Fibroblast of skin of back (primary cell): ENCODE measurements at regions not wholly inside any gene's neighbourhood (a gene's known extent, or its start where the extent isn't known, plus 50 kb on each side); places are given as distances from the start of the nearest gene placed in this dataset.

Source experiments
- DNase-seq: peaks from one replicate; pipeline ENCODE4 v3.0.0-alpha.2; 2013

GRCh38 chr2:129765326-129765677 lies 214.2 kb upstream of the RAB6C start:
- DNase-seq: no peak

- DNase-seq: peak; percentile 3
Measured at GRCh38 chr2:129765678-129766351, 213.7 kb upstream of the RAB6C start.

DNA sequence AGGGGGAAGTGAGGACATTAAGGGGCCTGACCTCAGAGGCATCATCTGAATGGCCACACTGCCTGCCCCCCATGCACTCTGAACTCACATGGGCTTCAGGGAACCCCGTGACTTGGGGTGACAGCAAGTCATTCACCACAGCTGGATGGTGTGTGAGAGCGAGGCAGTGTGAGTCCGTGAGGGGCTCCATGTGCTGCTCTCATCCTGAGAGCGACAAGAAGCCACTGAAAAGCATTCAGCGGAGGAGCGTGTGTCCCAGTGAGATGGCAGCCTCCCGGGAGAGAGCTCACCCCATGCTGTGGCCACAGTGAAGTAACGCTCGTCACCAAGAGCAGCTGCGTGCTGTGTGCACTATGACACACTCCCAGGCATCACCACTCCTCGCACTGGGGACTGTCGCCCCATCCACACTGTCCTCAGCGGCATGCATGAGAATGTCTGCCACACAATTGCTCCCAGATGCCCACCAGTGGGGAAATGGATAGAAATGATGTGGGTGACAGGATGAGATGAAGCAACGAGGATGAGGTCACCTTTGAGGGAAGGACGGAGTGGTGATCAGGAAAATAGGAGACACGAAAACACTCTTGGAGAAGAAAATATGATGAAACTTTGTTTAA lies 213.0 kb upstream of the RAB6C start:
- DNase-seq: peak; percentile 24

- DNase-seq: no peak
Measured at GRCh38 chr2:129767346-129768035, 212.0 kb upstream of the RAB6C start.

- DNase-seq: no peak
Measured at GRCh38 chr2:129768036-129768386, 211.5 kb upstream of the RAB6C start.

- no peak for DNase-seq
Measured at GRCh38 chr2:129768485-129769184, 210.8 kb upstream of the RAB6C start.

GRCh38 chr2:129769185-129769991 lies 210.1 kb upstream of the RAB6C start:
- DNase-seq: no peak

GRCh38 chr2:129771418-129772189 lies 207.9 kb upstream of the RAB6C start:
- DNase-seq: no peak

GRCh38 chr2:129772190-129772579 lies 207.3 kb upstream of the RAB6C start:
- DNase-seq: no peak

- no peak for DNase-seq
Measured at GRCh38 chr2:129775952-129776653, 203.4 kb upstream of the RAB6C start.

GRCh38 chr2:129777146-129777545 lies 202.3 kb upstream of the RAB6C start:
- no peak for DNase-seq

DNA sequence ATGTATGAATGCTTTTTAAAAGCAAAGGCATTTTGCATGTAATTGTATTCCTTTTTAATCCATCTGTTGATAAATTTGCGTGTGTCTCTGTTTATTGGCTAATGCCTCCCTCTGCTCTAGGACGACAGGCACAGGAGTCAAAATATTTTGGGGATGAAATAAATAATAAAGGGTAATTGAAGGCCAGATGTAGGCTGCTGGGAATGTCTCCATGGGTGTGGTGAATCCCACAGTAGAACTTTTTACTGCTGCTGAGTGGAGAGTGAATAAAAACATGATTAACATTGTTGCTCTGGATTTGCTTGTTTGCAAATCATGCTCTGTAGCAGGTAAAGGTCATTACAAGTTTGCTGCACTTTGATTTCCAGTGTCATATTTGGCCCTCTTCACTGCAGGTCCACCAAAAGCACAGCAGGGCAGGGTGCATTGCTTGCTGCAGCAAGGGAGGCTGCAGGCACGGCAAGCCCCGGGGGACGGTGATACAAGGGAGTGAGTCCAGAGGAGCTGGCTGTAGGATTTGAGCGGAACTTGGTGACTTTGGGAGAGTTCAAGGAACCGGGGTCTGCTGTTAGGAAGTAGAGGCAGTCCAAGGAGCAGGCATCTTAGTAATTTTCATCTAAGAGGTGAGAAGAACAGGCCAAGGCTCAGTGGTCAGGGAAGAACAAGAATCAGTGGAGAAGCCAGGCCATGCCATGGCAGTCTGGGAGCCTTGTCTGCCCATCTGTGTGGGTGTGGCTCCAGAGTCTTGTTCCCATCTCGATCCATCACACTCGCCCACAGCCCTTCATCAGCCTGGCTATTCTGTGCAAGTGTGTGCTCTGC lies 201.5 kb upstream of the RAB6C start:
- DNase-seq: no peak

DNA sequence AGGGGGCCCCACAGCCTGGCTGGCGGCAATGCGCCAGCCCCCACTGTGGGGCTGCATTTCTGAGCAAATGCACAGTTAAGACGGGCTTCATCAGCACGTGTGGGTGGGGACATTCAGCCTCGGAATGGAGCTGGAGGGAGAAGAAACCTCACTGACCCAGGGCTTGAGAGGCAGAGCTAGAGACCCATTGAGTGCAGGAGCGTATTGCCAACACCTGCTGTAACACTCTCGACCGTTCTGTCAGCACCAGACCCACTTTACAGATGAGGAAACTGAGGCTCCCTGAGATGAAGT lies 200.9 kb upstream of the RAB6C start:
- DNase-seq: no peak

GRCh38 chr2:129779783-129780182 lies 199.7 kb upstream of the RAB6C start:
- DNase-seq: no peak

DNA sequence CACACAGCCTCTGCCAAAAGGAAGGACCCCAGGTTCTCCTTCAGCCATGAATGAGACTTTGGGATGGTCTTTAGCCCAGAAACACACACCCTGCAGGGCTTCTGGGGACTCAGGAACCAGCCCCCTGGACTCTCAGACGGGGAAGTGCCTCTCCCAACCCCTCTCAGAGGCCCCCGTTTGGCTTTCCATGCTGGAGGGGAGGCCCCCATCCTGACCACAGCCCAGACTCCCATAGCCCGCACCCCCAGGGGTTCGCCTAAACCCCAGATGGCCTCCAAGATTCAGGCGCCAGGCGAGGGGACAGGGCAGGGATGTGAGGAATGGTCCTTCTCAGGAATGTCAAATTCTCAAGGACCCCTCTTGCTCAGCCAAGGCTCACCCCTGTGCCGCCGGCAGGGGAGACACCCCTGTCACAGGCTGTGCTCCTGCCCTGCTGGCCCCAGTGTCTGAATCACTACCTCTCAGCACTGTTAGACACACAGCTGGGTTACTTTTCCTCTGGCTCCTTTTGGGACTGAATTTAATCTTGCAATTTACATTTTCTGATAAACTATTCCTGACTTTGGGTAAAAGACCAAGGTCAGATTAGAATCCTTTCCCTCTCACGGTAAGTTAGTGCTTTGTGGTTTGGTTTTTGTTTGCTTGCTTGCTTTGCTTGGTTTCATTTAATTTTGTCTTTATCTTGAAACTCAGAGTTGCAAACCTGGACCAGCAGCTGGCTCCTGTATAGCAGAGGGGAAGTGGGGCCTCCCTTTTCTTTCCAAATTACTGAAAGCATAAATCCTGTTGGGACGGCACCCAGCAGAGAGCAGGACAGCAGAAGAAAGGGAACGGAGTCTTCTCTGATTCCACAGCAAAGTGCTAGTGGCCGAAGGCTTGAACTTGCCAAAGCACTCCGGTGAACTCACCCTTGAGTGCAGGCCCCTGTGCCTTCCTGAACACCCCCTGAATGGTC lies 198.9 kb upstream of the RAB6C start:
- DNase-seq: no peak

DNA sequence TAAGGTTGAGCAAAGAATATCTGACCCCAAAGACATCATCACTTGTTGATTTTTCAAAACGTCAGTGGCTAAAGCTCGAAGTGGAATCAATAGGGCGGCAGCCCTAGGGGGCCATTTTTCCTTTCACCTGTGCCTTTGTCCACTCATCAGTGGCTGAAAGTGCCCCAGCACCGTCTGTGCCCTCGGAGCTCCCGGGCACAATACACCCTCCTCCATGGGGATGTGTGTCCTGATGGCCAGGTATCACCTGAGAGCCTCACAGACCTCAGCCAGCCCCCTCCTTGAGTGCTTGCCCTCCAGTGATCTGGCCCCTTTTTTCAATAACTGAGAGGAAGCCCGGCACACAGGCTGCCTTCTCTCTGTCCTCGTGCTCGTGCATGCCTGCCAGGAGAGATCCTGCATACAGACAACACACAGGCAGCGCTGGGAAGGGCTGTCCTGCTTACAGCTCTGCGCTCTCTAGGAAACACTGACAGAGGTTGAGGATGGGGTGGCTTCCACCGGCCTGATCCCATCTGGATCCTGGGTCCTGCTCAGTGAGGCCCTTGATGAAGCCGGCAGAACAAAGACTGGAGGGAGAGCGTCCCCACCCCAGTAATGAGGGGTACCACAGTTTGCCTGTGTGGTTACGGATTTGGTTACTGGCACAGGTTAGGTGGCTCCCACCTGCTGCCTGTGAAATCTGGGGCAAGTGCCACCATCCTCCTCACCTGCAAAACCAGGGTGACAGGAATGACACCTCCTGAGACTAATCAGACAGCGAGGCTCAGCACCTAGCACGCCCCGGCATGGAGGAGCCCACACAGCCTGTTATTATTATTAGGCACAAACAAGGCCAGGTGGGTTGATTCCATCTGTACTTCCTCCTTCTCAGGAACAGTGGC lies 197.5 kb upstream of the RAB6C start:
- no peak for DNase-seq

DNA sequence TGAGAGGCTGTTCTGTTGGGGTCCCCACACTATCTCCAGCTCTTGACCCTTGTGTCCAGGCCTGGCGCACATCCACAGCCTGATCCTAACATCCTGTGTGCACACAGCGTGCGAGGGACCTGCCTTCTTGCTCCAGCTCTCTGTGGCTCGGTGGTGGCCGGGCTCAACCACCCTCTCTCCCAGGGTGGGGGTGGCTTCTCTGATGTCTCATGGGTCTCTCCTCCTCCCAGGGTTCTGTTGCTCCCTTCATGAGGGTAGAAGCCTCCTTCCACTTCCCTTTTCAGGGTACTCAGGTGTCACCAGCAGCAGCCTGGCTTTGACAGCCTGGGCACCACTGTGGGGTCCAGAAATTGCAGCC lies 196.9 kb upstream of the RAB6C start:
- DNase-seq: no peak

- no peak for DNase-seq
Measured at GRCh38 chr2:129784486-129784885, 195.0 kb upstream of the RAB6C start.
